H1 (cell line): ENCODE measurements at regions not wholly inside any gene's neighbourhood (a gene's known extent, or its start where the extent isn't known, plus 50 kb on each side); places are given as distances from the start of the nearest gene placed in this dataset.

Experiments
- CTCF ChIA-PET: fragments of 300-600 bp; sonication (Branson Sonifier 250); formaldehyde crosslinking; loops from one replicate; lab custom pipeline; 2021; ENCODE audit not compliant: partially characterized antibody; lab: Charles Lee
- POLR2A ChIA-PET: fragments of 300-600 bp; sonication (Branson Sonifier 250); formaldehyde crosslinking; loops from one replicate; lab custom pipeline; 2021; ENCODE audit warnings: inconsistent platforms; ENCODE audit not compliant: partially characterized antibody; lab: Charles Lee
- DNase-seq, 2 experiments: peaks; one replicate each; pipeline versions ENCODE4 v3.0.0 to v3.0.0-alpha.2; 2010 to 2022; ENCODE audit warnings: low spot score in 2 of 2, low read depth in 1 of 2, mixed read lengths in 1 of 2
- FAIRE-seq: peaks from 2 replicates; lab custom pipeline; 2011; peaks lifted over from hg19 to GRCh38; lab: Jason Lieb, UNC
- H2AFZ ChIP-seq: 2 replicates; pipeline ENCODE4 v1.8.1; 2012; ENCODE audit warnings: low read length, inconsistent platforms
- H2AK5ac ChIP-seq: 2 replicates; pipeline ENCODE4 v1.6.1; 2013; ENCODE audit warnings: low read depth, low read length
- H2BK120ac ChIP-seq: replicated peaks from 2 replicates; pipeline ENCODE3; 2013; ENCODE audit warnings: low read depth, low read length, inconsistent platforms
- H2BK12ac ChIP-seq: 2 replicates; pipeline ENCODE4 v1.6.1; 2013; ENCODE audit warnings: low read depth, low read length
- H2BK15ac ChIP-seq: 2 replicates; pipeline ENCODE4 v1.6.1; 2013; ENCODE audit warnings: low read length
- H2BK20ac ChIP-seq: 2 replicates; pipeline ENCODE4 v1.6.1; 2013; ENCODE audit warnings: low read length
- H2BK5ac ChIP-seq: 2 replicates; pipeline ENCODE4 v1.6.1; 2013; ENCODE audit warnings: low read depth, low read length
- H3K14ac ChIP-seq: 2 replicates; pipeline ENCODE4 v1.6.1; 2013; ENCODE audit warnings: inconsistent platforms; ENCODE audit not compliant: insufficient read length
- H3K18ac ChIP-seq: 2 replicates; pipeline ENCODE4 v1.6.1; 2013; ENCODE audit warnings: low read length; ENCODE audit errors: extremely low read depth
- H3K23ac ChIP-seq: 2 replicates; pipeline ENCODE4 v1.6.1; 2013; ENCODE audit warnings: inconsistent platforms; ENCODE audit not compliant: insufficient read length
- H3K23me2 ChIP-seq: 2 replicates; pipeline ENCODE4 v1.6.1; 2013; ENCODE audit warnings: low read depth, low read length
- H3K27ac ChIP-seq: 2 replicates; pipeline ENCODE4 v1.6.1; 2011; ENCODE audit warnings: low read depth, low read length, inconsistent platforms
- H3K27me3 ChIP-seq, 4 experiments: replicated peaks in 1 of 4; 1 replicate in 1 of 4; 2 replicates in 3 of 4; pipeline versions ENCODE4 v1.6.1 to v1.8.1; 2011 to 2013; ENCODE audit warnings: low read length in 3 of 4, mild to moderate bottlenecking in 3 of 4, inconsistent platforms in 2 of 4, mixed read lengths in 2 of 4, moderate library complexity in 1 of 4; ENCODE audit not compliant: control insufficient read depth in 3 of 4, insufficient read depth in 3 of 4; ENCODE audit errors: extremely low read depth in 1 of 4
- H3K36me3 ChIP-seq, 4 experiments: 2 replicates each; pipeline versions ENCODE4 v1.6.1 to v1.8.1; 2011 to 2013; ENCODE audit warnings: mild to moderate bottlenecking in 4 of 4, low read length in 3 of 4, moderate library complexity in 2 of 4, control low read depth in 1 of 4, inconsistent platforms in 1 of 4; ENCODE audit not compliant: insufficient read depth in 4 of 4, control insufficient read depth in 2 of 4
- H3K4ac ChIP-seq: replicated peaks from 2 replicates; pipeline ENCODE3; 2013; ENCODE audit warnings: low read length, low read depth, mixed read lengths, inconsistent platforms; ENCODE audit not compliant: insufficient read length
- H3K4me1 ChIP-seq, 4 experiments: replicated peaks in 1 of 4; 1 replicate in 1 of 4; 2 replicates in 3 of 4; pipeline versions ENCODE4 v1.6.1 to v1.8.1; 2011 to 2013; ENCODE audit warnings: low read length in 3 of 4, inconsistent platforms in 2 of 4, mixed read lengths in 1 of 4; ENCODE audit not compliant: insufficient read depth in 4 of 4, control insufficient read depth in 3 of 4
- H3K4me2 ChIP-seq, 2 experiments: 2 replicates each; pipeline versions ENCODE4 v1.6.1 to v1.8.1; 2011 to 2013; ENCODE audit warnings: low read depth in 2 of 2, low read length in 2 of 2, control low read depth in 1 of 2, inconsistent platforms in 1 of 2, mild to moderate bottlenecking in 1 of 2; ENCODE audit not compliant: insufficient read depth in 1 of 2
- H3K4me3 ChIP-seq, 4 experiments: fragments of 200-600, 300-600 bp in 1 of 4; sonication (generic), shearing (Covaris generic), sonication (Bioruptor Twin) in 1 of 4; 2 replicates each; pipeline versions ENCODE4 v1.5.1 to v1.8.1; 2011 to 2016; ENCODE audit warnings: low read length in 4 of 4, low read depth in 3 of 4, control low read depth in 2 of 4, inconsistent platforms in 2 of 4, mild to moderate bottlenecking in 2 of 4, mixed read lengths in 1 of 4, moderate library complexity in 1 of 4; ENCODE audit not compliant: insufficient read depth in 2 of 4; ENCODE audit errors: extremely low read depth in 1 of 4
- H3K56ac ChIP-seq: replicated peaks from 2 replicates; pipeline ENCODE3; 2013; ENCODE audit warnings: low read depth, mild to moderate bottlenecking, mixed read lengths, low read length, inconsistent platforms; ENCODE audit not compliant: insufficient read length
- H3K79me1 ChIP-seq: 2 replicates; pipeline ENCODE4 v1.6.1; 2013; ENCODE audit warnings: low read depth, low read length, control low read depth
- H3K79me2 ChIP-seq, 2 experiments: 2 replicates each; pipeline versions ENCODE4 v1.6.1 to v1.8.1; 2012 to 2013; ENCODE audit warnings: low read length in 2 of 2, mild to moderate bottlenecking in 2 of 2, inconsistent platforms in 1 of 2; ENCODE audit not compliant: insufficient read depth in 2 of 2, control insufficient read depth in 1 of 2
- H3K9ac ChIP-seq, 4 experiments: replicated peaks in 1 of 4; 1 replicate in 1 of 4; 2 replicates in 3 of 4; pipeline versions ENCODE4 v1.6.1 to v1.8.1; 2011 to 2013; ENCODE audit warnings: low read depth in 3 of 4, low read length in 3 of 4, control low read depth in 2 of 4, mild to moderate bottlenecking in 2 of 4, moderate library complexity in 2 of 4, inconsistent platforms in 1 of 4; ENCODE audit errors: extremely low read depth in 1 of 4
- H3K9me3 ChIP-seq, 2 experiments: 2 replicates each; pipeline versions ENCODE4 v1.6.1 to v1.8.1; 2012 to 2013; ENCODE audit warnings: mild to moderate bottlenecking in 2 of 2, moderate library complexity in 2 of 2, control low read depth in 1 of 2, inconsistent platforms in 1 of 2, low read depth in 1 of 2, low read length in 1 of 2, mixed read lengths in 1 of 2; ENCODE audit not compliant: insufficient read depth in 2 of 2
- H4K20me1 ChIP-seq, 2 experiments: replicated peaks in 1 of 2; 2 replicates each; pipeline versions ENCODE3 to v1.8.1; 2011 to 2013; ENCODE audit warnings: inconsistent platforms in 2 of 2, low read length in 2 of 2, mild to moderate bottlenecking in 1 of 2; ENCODE audit not compliant: insufficient read depth in 2 of 2, control insufficient read depth in 1 of 2
- H4K5ac ChIP-seq: 2 replicates; pipeline ENCODE4 v1.6.1; 2013; ENCODE audit warnings: low read length, low read depth, mixed read lengths, inconsistent platforms; ENCODE audit not compliant: insufficient read length
- H4K8ac ChIP-seq: 2 replicates; pipeline ENCODE4 v1.8.0; 2013; ENCODE audit warnings: mild to moderate bottlenecking, moderate library complexity, low read length, inconsistent platforms; ENCODE audit not compliant: insufficient read depth; ENCODE audit errors: extremely low read depth
- H4K91ac ChIP-seq: replicated peaks from 2 replicates; pipeline ENCODE3; 2013; ENCODE audit warnings: low read length, mixed read lengths, inconsistent platforms; ENCODE audit not compliant: insufficient read length
- BCL11A ChIP-seq, 2 experiments: IDR thresholded peaks; one replicate each; pipeline ENCODE4 v1.6.1; 2011; ENCODE audit warnings: low read depth in 2 of 2, low read length in 2 of 2, mild to moderate bottlenecking in 2 of 2
- CHD1 ChIP-seq: IDR thresholded peaks from 2 replicates; pipeline ENCODE4 v1.6.1; 2012; ENCODE audit warnings: low read depth, low read length, improper control_type of control experiment
- CTBP2 ChIP-seq: IDR thresholded peaks from 2 replicates; pipeline ENCODE4 v1.7.0; 2011; ENCODE audit warnings: borderline replicate concordance, mild to moderate bottlenecking, moderate library complexity, mixed read lengths, low read length; ENCODE audit not compliant: insufficient read depth, insufficient read length
- EGR1 ChIP-seq: IDR thresholded peaks from 2 replicates; pipeline ENCODE4 v1.6.1; 2011; ENCODE audit warnings: low read depth, low read length, borderline replicate concordance
- KDM4A ChIP-seq: IDR thresholded peaks from one replicate; pipeline ENCODE4 v1.7.1; 2012; ENCODE audit warnings: low read depth, mild to moderate bottlenecking, moderate library complexity, low read length, inconsistent platforms; ENCODE audit not compliant: severe bottlenecking
- POLR2AphosphoS5 ChIP-seq: IDR thresholded peaks from 2 replicates; pipeline ENCODE4 v1.6.1; 2011; ENCODE audit warnings: low read depth, low read length
- RXRA ChIP-seq: IDR thresholded peaks from 2 replicates; pipeline ENCODE4 v1.6.1; 2011; ENCODE audit warnings: low read depth, mild to moderate bottlenecking, low read length, moderate library complexity; ENCODE audit not compliant: insufficient read depth
- TEAD4 ChIP-seq: IDR thresholded peaks from 2 replicates; pipeline ENCODE4 v1.6.1; 2012; ENCODE audit warnings: low read depth, low read length, inconsistent platforms, mixed read lengths
- WGBS, 2 experiments: shearing (Covaris generic) in 1 of 2; methylation state at CpG; one replicate each; pipeline versions ENCODE4 v1.1.6 to v1.1.7; 2013 to 2015; ENCODE audit warnings: low lambda C conversion rate in 2 of 2, mixed read lengths in 2 of 2, inconsistent platforms in 1 of 2, low coverage in 1 of 2, missing lambda C conversion rate in 1 of 2; ENCODE audit not compliant: insufficient replicate concordance in 2 of 2, insufficient coverage in 1 of 2, insufficient read length in 1 of 2; ENCODE audit errors: extremely low coverage in 1 of 2, missing lambda C conversion rate in 1 of 2; 5-methylcytosine and 5-hydroxymethylcytosine counted together
- TF ChIP-seq, protein P1 (sequence below): IDR thresholded peaks from 2 replicates; pipeline ENCODE4 v1.6.1; 2012; ENCODE audit warnings: inconsistent platforms
- TF ChIP-seq, protein P2 (sequence below): IDR thresholded peaks from 2 replicates; pipeline ENCODE4 v1.6.1; 2011; ENCODE audit warnings: low read length, improper control_type of control experiment

DNA sequence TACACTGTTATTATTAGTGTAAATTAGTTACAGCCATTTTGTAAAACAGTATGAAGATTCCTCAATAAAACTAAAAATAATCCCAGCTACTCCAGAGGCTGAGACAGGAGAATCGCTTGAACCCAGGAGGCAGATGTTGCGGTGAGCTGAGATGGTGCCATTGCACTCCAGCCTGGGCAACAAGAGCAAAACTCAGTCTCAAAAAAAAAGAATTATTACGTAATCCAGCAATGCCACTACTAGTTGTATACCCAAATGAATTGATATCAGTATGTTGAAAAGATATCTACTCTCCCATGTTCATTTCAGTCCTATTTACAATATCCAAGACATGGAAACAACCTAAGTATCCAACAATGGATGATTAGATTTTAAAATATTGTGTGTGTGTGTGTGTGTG is 313.6 kb downstream of the EPHA4 start:
- no peak overlapping the region for H3K4me3 ChIP-seq
- no peaks in the 10 kb centered on the region for H3K79me1 ChIP-seq
- TF ChIP-seq RXRA (no peak), CHD1 (no peak), CTBP2 (no peak), TEAD4 (no peak), EGR1 (no peak), POLR2AphosphoS5 (no peak), KDM4A (no peak), BCL11A (IDR thresholded peaks at IDR 0.05; ENCODE audit: low read depth in 2 of 2, low read length in 2 of 2) (no peak)
- TF ChIP-seq, protein P1, sequence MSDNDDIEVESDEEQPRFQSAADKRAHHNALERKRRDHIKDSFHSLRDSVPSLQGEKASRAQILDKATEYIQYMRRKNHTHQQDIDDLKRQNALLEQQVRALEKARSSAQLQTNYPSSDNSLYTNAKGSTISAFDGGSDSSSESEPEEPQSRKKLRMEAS = no peak
- TF ChIP-seq, protein P2, sequence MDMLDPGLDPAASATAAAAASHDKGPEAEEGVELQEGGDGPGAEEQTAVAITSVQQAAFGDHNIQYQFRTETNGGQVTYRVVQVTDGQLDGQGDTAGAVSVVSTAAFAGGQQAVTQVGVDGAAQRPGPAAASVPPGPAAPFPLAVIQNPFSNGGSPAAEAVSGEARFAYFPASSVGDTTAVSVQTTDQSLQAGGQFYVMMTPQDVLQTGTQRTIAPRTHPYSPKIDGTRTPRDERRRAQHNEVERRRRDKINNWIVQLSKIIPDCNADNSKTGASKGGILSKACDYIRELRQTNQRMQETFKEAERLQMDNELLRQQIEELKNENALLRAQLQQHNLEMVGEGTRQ = no peak
- no peak overlapping the region for H3K4me2 ChIP-seq
- FAIRE-seq (no peak), DNase-seq (no peak)
- H2BK120ac ChIP-seq = no peak overlapping the region
- no peak overlapping the region for H2AFZ ChIP-seq
- no peaks in the 10 kb centered on the region for H3K9me3 ChIP-seq
- H3K18ac ChIP-seq = no peak overlapping the region
- ChIA-PET CTCF (no interaction called here), POLR2A (interaction anchor here (0.7 kb wide), 1 partner anchor 287 kb away, joined by 3 read pairs; no protein-coding TSS in a partner anchor)
- H3K56ac ChIP-seq = no peak overlapping the region
- no peaks in the 10 kb centered on the region for H4K20me1 ChIP-seq
- H4K8ac ChIP-seq = no peak overlapping the region
- no peak overlapping the region for H2BK5ac ChIP-seq
- no peak overlapping the region for H2BK20ac ChIP-seq
- no peaks in the 10 kb centered on the region; the same call in 1 of the 2 replicates for H3K23me2 ChIP-seq
- H4K5ac ChIP-seq = no peak overlapping the region
- H3K27me3 ChIP-seq = no peaks in the 10 kb centered on the region
- no peak overlapping the region for H4K91ac ChIP-seq
- H3K27ac ChIP-seq = no peak overlapping the region
- no peak overlapping the region for H3K4ac ChIP-seq
- no peak overlapping the region for H3K23ac ChIP-seq
- no peak overlapping the region for H3K14ac ChIP-seq
- H2AK5ac ChIP-seq = no peak overlapping the region
- no peaks in the 10 kb centered on the region for H3K36me3 ChIP-seq
- peaks cover 0 to 7% (median 7%) of the 10 kb centered on the region in 4 experiments; a peak in 6 of 7 replicates for H3K4me1 ChIP-seq
- 91% methylated on average over 3 of the region's 3 CpGs; no CpG with 5 or more reads in 1 of the 2 experiments for WGBS, 2 experiments
- no peak overlapping the region for H3K9ac ChIP-seq
- H2BK15ac ChIP-seq = no peak overlapping the region
- no peaks in the 10 kb centered on the region for H3K79me2 ChIP-seq
- H2BK12ac ChIP-seq = no peak overlapping the region
